ENCODE measurements at regions not wholly inside any gene's neighbourhood (a gene's known extent, or its start where the extent isn't known, plus 50 kb on each side); places are given as distances from the start of the nearest gene placed in this dataset.

DNA sequence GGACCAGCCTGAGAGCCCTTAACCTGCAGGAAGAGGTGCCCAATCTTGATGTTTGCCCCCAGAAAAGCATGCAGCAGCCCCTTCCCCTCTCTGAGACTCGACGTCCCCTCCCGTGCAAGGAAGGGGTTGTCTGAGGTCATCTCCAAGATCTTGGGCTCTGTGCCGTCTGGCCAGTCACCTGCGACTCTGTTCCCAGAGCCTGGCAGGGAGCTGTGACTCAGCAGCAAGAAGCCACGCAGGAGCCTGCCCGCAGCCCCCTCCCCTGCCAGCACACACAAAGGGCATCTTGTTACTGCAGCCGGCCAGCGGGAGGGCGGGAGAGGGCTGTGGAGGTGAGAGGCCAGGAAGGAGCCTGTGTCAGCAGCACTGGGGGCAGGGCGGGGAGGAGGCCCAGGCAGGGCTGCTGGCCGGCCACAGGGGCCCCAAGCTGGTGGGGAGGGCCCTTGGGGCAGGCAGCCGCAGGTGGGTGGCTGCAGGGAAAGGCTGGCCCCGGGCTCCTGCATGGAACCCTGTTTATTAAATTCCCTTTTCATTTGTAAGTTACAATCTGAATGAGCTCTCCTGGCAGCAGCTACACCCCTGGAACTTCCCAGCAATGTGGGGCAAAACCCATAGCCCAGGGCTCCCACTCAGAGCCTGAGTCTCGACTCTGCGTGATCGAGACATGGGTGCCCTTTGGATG, 103.7 kb upstream of the ZMIZ1 start:
- peak; percentile 69 for DNase-seq (ENCODE audit: low spot score)

DNA sequence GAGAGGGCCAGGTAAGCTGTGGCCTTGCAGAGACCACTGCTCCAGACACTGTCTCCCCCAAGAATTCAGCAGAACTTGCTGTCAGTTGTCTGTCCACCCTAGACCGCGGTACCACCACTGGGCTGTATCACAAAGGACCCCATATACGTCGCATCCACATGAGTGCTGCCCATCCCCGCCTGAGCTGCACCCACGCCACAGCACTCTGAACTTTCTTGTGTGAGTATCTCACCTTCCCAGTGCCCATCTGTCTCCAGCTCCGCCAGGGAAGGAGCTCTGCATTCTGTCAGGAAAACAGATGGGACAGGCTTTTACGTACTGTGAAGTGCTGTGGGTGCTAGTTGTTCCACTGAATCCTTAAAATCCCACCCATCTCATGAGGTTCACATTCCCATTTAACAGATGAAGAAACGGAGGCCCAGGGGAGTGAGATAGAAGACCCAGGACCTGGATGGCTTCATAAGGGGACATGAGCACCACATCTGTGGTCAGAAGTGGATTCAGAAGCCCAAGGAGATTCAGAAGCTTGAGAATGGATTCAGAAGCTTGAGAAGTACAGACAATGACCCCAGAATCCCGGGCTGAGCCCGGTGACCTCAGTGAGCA, 102.5 kb upstream of the ZMIZ1 start:
- DNase-seq (ENCODE audit: low spot score) = no peak

DNA sequence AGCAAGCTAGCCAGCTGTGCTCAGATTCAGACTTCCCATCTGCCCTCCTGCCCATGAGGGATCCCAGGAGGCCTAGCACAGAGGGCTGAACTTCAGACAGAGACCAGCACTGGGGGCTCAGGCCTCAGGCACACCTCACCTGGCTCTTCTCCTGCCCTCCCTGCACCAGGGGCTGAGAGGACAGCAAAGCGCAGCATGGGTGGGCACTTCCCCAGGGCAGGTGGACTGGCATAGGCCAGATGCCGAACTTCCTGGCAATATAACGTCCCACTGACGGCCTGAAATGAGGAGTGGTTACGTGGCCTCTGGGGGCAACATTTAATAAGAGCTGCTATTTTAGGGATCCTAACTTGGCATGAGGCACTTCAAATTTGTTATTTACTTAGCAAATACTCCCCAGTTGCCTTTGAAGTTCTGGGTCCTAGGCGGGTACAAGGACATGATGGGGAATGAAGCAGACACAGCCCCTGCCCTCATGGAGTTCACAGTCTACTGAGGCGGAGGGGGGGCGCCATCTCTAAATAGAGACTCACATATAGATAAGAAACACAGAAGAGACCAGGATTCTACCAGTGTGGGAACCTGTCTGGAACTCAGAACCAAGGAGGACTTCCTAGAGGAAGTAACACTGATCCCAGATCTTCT, 101.8 kb upstream of the ZMIZ1 start:
- no peak for DNase-seq (ENCODE audit: low spot score)

- DNase-seq (ENCODE audit: low spot score) = no peak
Measured at GRCh38 chr10:78968300-78968942, 100.3 kb upstream of the ZMIZ1 start.

- DNase-seq (ENCODE audit: low spot score) = no peak
Measured at GRCh38 chr10:78968943-78969342, 99.8 kb upstream of the ZMIZ1 start.

GRCh38 chr10:78969719-78970118, 99.0 kb upstream of the ZMIZ1 start:
- DNase-seq (ENCODE audit: low spot score) = no peak

GRCh38 chr10:78970261-78970660, 98.5 kb upstream of the ZMIZ1 start:
- no peak for DNase-seq (ENCODE audit: low spot score)

GRCh38 chr10:78971094-78971682, 97.6 kb upstream of the ZMIZ1 start:
- DNase-seq (ENCODE audit: low spot score) = no peak

DNA sequence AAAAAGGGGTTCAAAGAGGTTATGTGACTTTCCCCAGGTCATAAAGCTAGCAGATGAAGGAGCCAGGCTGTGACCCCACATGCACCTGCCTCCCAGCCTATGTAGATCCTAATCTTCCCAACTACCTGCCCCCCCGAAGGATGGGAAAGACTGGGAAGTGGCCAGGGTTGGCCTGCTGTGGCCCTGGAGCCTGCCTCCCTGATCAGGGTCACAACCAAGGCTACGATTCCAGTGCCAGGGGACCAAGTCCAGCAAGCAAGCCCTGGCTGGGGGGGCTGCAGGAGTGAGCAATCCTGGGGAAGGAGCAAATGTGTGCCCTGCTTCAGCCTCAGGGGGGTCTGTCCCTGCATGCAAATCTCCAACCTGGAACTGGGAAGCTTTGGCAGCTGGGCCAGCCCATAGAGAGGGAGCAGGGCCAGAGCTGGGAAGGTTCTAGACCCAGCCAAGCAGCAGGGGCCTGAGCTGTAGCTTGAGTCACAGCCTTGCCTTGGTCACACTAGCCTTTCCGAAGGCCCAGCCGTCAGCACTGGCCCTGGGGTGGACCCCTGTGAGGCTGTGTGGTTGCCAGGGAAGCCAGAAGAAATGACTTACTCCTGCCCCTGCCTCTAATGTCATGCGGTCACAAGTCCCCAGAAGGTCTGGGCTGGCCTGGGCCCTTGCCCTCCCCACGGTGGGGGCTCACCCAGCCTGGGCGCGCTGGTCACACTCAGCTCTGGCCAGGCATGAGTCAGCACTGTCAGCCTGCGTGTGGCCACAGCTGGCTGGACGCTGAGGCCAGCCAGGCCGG, 96.4 kb upstream of the ZMIZ1 start:
- peak; percentile 34 for DNase-seq (ENCODE audit: low spot score)

DNA sequence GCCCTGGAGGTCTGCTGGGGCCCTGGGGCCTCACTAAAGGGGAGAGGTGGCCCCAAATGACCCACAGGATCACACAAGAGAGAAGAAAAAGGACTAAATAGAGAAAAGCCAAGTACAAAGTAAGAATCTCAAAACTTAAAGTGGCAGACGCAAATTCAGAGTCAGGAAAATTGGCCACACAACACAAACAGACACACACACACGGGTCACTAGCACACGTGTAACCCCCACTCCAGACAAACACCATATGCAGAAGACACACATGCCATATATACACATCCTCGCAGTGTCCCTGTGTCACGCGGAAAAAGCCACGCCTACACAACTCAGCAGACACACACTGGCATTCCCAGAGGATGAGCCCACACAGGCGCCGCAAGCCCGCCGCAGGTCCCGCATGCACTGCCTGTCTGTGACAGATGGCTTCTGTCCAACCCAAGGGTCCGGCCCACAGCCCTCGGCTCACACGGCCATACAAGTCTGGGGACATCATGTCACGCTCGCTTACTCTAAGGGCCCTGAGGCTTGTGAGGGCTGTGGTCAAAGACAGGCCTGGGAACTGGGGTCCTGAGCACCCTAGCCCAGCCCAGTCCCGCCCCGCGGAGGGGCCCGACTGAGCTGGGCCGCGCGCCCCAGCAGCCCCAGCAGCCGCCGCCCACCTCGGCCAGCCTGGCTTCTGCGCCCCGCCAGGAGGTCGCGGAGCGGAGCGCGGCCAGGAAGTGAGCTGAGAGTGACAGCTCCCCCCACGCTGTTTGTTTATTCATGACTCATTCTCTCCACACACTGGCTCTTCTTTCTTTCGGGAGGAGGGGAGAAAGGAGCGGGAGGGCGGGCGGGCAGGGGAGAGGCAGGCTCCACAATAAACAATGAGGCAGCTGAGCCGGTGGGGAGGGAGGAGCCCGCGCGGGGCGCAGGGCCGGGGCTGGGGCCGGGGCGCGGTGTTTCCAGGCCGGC, 95.5 kb upstream of the ZMIZ1 start:
- DNase-seq (ENCODE audit: low spot score) = peak; percentile 94

GRCh38 chr10:78973901-78974616, 94.7 kb upstream of the ZMIZ1 start:
- peak; percentile 84 for DNase-seq (ENCODE audit: low spot score)

GRCh38 chr10:78974617-78975317, 94.0 kb upstream of the ZMIZ1 start:
- peak; percentile 63 for DNase-seq (ENCODE audit: low spot score)

GRCh38 chr10:78975926-78976325, 92.8 kb upstream of the ZMIZ1 start:
- DNase-seq (ENCODE audit: low spot score) = no peak

DNA sequence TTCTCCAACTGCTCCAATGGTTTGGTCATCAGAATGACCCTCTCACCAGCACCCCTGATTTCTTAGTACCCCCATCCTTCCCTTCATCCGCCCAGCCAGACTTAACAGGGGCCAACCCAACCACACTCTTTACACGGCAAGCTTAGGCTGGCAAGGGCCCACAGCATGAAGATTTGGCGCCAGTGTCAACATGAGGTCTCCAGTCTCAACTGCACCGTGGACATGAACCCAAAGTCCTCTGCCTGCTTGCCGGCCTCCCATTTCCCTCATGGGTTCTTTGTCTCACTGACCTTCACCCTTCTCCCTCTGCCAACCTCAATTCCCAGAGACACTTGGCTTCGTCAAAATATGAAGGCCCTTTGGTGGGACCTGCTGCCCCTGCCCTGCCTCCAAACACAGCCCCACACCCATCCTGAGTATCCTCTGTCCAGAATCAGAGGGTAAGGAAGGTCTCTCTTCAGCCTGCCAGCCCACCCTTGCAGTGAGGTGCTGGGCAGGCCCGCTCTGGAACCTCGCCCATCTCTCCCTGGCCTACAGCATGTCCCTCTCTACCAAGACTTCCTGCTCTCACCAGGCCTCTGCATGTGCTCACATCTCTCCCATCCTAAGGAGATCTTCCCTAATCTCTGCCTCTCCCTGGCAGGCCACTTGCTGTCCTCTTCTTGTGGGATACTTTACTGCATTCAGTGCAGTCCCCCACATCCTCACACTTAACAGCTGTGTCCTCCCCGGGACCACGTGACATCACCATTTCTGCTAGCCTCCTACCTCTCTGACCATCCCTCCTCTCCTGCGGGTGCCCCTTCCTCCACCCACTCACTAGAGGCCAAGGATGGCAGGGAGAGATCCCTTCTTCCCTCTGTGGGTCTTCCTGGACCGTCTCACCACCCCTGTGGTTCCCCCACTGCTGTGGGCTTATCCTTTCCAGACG, 91.7 kb upstream of the ZMIZ1 start:
- DNase-seq (ENCODE audit: low spot score) = no peak

- DNase-seq (ENCODE audit: low spot score) = no peak
Measured at GRCh38 chr10:78979938-78980337, 88.8 kb upstream of the ZMIZ1 start.

DNA sequence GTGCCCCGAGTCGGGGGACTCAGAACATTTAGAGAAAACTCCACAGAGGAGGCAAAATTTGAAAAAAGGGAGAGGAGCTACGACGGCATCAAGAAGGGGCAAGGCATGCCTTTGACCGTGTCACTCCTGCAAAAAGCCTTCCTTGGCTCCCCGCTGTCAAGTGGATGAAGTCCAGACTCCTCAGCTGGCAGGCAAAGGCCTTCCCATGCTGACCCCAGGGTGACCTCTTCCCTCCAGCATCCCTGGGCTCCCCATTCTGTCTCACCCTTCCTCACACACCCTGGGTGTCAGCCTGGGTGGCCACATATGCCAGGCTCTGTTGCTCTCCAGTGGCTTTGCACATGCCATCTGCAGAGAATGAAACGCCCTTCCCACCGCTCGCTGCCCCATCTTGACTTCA, 88.4 kb upstream of the ZMIZ1 start:
- no peak for DNase-seq (ENCODE audit: low spot score)

- no peak for DNase-seq (ENCODE audit: low spot score)
Measured at GRCh38 chr10:78980815-78981214, 88.0 kb upstream of the ZMIZ1 start.

GRCh38 chr10:78981257-78981969, 87.4 kb upstream of the ZMIZ1 start:
- no peak for DNase-seq (ENCODE audit: low spot score)

All from COLO829 (cell line).